ENCODE measurements at regions not wholly inside any gene's neighbourhood (a gene's known extent, or its start where the extent isn't known, plus 50 kb on each side); places are given as distances from the start of the nearest gene placed in this dataset.

DNA sequence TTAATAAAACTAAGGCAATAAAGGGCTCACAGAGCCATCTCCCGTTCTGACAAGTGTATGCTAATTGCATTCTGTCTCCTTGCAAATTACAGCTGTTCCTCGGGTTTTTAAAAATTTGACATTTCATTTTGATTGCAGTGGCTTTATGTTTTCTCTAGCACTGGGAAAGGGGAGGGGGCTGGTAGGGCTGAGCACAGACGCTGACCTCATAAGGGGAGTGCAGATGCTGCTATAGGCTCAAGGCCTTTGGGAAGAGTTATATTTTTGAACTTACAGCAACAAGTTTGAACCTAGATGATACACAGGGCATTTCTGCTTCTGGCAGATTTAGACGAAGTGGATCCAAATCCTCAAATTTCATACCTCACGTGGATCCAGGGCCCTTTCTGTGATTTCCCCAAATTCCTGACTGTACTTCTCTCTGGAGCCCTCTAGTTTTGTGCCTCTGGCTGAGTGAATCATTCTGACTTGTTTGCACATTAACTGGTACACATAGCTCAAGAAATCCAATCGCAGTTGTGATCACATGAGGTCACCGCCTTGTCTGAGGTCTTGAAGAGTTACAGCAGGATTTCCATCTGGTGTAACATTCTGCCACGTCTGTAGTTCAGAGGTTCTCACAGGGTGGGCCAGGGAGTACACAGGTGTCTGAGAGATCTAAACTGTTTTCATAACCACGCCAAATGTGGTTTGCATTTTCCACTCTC is 230.3 kb downstream of the C1orf94 start:
- Histone ChIP-seq H3K9me3 (no peaks in the 10 kb centered on the region), H3K4me3 (no peak overlapping the region), H3K27ac (no peak overlapping the region), H3K36me3 (no peaks in the 10 kb centered on the region), H3K4me1 (peaks cover 0 to 9% (median 8%) of the 10 kb centered on the region in 4 donors), H3K27me3 (peaks cover 14% of the 10 kb centered on the region)
- no peak for DNase-seq
- TF ChIP-seq, protein P1, sequence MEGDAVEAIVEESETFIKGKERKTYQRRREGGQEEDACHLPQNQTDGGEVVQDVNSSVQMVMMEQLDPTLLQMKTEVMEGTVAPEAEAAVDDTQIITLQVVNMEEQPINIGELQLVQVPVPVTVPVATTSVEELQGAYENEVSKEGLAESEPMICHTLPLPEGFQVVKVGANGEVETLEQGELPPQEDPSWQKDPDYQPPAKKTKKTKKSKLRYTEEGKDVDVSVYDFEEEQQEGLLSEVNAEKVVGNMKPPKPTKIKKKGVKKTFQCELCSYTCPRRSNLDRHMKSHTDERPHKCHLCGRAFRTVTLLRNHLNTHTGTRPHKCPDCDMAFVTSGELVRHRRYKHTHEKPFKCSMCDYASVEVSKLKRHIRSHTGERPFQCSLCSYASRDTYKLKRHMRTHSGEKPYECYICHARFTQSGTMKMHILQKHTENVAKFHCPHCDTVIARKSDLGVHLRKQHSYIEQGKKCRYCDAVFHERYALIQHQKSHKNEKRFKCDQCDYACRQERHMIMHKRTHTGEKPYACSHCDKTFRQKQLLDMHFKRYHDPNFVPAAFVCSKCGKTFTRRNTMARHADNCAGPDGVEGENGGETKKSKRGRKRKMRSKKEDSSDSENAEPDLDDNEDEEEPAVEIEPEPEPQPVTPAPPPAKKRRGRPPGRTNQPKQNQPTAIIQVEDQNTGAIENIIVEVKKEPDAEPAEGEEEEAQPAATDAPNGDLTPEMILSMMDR (IDR thresholded peaks at IDR 0.05) = no peak
- TF ChIP-seq EP300 (IDR thresholded peaks at IDR 0.05; ENCODE audit: low read depth) (no peak), POLR2A (IDR thresholded peaks at IDR 0.05) (no peak), POLR2AphosphoS5 (IDR thresholded peaks at IDR 0.05) (no peak)
- intact Hi-C loops (cut with DNase I; ENCODE audit: low total_unique reads) (no loop called here), in situ Hi-C loops (cut with MboI; ENCODE audit: low pct_ligation_motif_present in 1 of 4, low pct_unique_long_range_greater_than_20kb in 1 of 4, low sequenced_read_pairs in 3 of 4) (no loop called here)
- 26 to 38% methylated on average over 7 to 9 of the region's 9 CpGs for WGBS, 2 donors (ENCODE audit: low coverage in 1 of 2)

- peaks cover 0 to 9% (median 8%) of the 10 kb centered on the region in 4 donors for H3K4me1 ChIP-seq
- no peaks in the 10 kb centered on the region for H3K36me3 ChIP-seq
- in situ Hi-C loops (cut with MboI; ENCODE audit: low pct_ligation_motif_present in 1 of 4, low pct_unique_long_range_greater_than_20kb in 1 of 4, low sequenced_read_pairs in 3 of 4) (no loop called here), intact Hi-C loops (cut with DNase I; ENCODE audit: low total_unique reads) (no loop called here)
- no peaks in the 10 kb centered on the region for H3K9me3 ChIP-seq
- peaks cover 14% of the 10 kb centered on the region for H3K27me3 ChIP-seq
- no peak overlapping the region for H3K4me3 ChIP-seq
- 40 to 59% methylated on average over 1 to 4 of the region's 4 CpGs for WGBS, 2 donors (ENCODE audit: low coverage in 1 of 2)
- DNase-seq = no peak
- no peak overlapping the region for H3K27ac ChIP-seq
- TF ChIP-seq, protein P1 (IDR thresholded peaks at IDR 0.05) = no peak
- TF ChIP-seq POLR2AphosphoS5 (IDR thresholded peaks at IDR 0.05) = no peak
- no peak for TF ChIP-seq EP300 (IDR thresholded peaks at IDR 0.05; ENCODE audit: low read depth)
- no peak for TF ChIP-seq POLR2A (IDR thresholded peaks at IDR 0.05)
Measured at GRCh38 chr1:34408011-34408410, 231.3 kb downstream of the C1orf94 start.

DNA sequence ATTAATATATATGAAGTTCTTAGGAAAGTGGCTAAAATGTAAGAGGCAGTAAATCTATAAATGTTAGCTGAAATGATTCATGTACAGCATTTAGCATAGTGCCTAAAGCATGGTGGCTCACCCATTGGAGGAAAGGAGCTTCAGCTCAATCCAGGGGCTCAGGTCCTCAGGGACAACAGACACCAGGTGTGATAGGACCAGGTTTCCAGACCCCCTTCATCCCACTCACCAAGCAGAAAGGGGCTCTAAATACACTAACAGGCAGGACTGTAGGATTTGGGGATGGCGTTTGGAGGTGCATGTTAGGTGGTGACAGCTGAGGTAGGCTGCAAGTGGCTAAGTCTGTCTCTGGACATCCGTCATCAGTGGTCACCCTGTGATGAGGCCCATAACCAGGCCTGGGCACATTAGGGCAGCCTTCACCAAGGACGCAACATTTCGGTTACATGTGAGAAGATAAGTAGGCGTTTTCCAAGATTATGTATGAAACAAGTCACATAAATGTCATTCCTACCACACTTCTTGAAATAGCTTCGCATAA is 233.1 kb downstream of the C1orf94 start:
- intact Hi-C loops (cut with DNase I; ENCODE audit: low total_unique reads) (loop anchor here (10.0 kb wide), 1 partner anchor 1065 kb away; no protein-coding TSS in a partner anchor), in situ Hi-C loops (cut with MboI; ENCODE audit: low pct_ligation_motif_present in 1 of 4, low pct_unique_long_range_greater_than_20kb in 1 of 4, low sequenced_read_pairs in 3 of 4) (no loop called here)
- Histone ChIP-seq H3K36me3 (no peaks in the 10 kb centered on the region), H3K27ac (no peak overlapping the region), H3K4me3 (no peak overlapping the region), H3K4me1 (peaks cover 0 to 9% (median 8%) of the 10 kb centered on the region in 4 donors), H3K9me3 (no peaks in the 10 kb centered on the region), H3K27me3 (peaks cover 14% of the 10 kb centered on the region)
- no peak for TF ChIP-seq POLR2A (IDR thresholded peaks at IDR 0.05)
- TF ChIP-seq, protein P1 (IDR thresholded peaks at IDR 0.05) = no peak
- TF ChIP-seq POLR2AphosphoS5 (IDR thresholded peaks at IDR 0.05) = no peak
- no peak for TF ChIP-seq EP300 (IDR thresholded peaks at IDR 0.05; ENCODE audit: low read depth)
- 78 to 84% methylated on average over 2 to 6 of the region's 6 CpGs for WGBS, 2 donors (ENCODE audit: low coverage in 1 of 2)
- DNase-seq = no peak

DNA sequence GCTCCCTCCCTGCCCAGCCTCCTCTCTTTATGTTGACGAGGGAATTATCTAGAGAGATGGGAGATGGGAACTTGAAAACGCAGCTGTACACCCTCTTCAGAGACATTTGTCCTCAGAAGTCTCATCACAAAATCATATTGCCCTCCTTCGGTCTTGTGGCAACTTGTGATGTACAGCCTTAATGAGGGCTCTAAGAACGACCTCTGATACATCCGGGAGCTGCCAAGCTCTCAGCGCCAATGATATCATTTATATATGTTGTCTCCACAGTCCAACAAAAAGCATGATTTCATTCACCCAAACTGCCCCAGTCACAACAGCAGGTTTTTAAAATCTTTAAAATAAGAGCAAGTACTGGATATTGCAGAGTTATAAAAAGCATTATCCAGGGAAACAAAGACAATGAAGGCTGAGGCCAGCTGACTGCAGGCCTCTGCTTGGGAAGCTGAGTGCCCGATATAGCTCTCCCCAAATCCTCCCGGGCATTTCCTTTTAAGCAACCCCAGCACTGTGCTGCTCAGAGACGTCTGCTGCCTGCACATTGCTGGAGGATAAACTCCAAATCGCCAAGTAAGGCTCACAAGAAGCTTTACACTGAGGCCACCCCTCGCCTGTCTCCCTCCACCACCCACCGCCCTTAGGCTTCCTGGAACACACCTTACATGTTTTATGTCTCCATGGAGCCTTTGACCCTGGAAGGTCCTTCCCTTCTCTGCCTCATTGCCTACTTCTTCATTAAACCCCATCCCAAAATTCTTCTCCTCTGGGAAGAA is 236.1 kb downstream of the C1orf94 start:
- Histone ChIP-seq H3K4me3 (no peak overlapping the region), H3K4me1 (no peaks in the 10 kb centered on the region), H3K36me3 (no peaks in the 10 kb centered on the region), H3K27me3 (peaks cover 13% of the 10 kb centered on the region), H3K9me3 (no peaks in the 10 kb centered on the region), H3K27ac (no peak overlapping the region)
- no peak for DNase-seq
- in situ Hi-C loops (cut with MboI; ENCODE audit: low pct_ligation_motif_present in 1 of 4, low pct_unique_long_range_greater_than_20kb in 1 of 4, low sequenced_read_pairs in 3 of 4) = no loop called here
- intact Hi-C loops (cut with DNase I; ENCODE audit: low total_unique reads) = loop anchor here (10.0 kb wide), 1 partner anchor 1062 kb away; no protein-coding TSS in a partner anchor
- TF ChIP-seq POLR2A (IDR thresholded peaks at IDR 0.05) (no peak), EP300 (IDR thresholded peaks at IDR 0.05; ENCODE audit: low read depth) (no peak), POLR2AphosphoS5 (IDR thresholded peaks at IDR 0.05) (no peak)
- TF ChIP-seq, protein P1 (IDR thresholded peaks at IDR 0.05) = no peak
- WGBS, 2 donors (ENCODE audit: low coverage in 1 of 2) = 50 to 66% methylated on average over 1 to 12 of the region's 12 CpGs
